ENCODE measurements at regions not wholly inside any gene's neighbourhood (a gene's known extent, or its start where the extent isn't known, plus 50 kb on each side); places are given as distances from the start of the nearest gene placed in this dataset.

GRCh38 chr17:62892870-62893338 is 73.1 kb upstream of the TANC2 start:
- TF ChIP-seq NR2F2 (IDR thresholded peaks at IDR 0.05) (no peak), FOXA1 (IDR thresholded peaks at IDR 0.05) (no peak), EGR1 (IDR thresholded peaks at IDR 0.05; ENCODE audit: low read depth in 2 of 2) (no peak), RAD21 (IDR thresholded peaks at IDR 0.05) (no peak), JUND (IDR thresholded peaks at IDR 0.05) (no peak)
- TF ChIP-seq, protein P1, sequence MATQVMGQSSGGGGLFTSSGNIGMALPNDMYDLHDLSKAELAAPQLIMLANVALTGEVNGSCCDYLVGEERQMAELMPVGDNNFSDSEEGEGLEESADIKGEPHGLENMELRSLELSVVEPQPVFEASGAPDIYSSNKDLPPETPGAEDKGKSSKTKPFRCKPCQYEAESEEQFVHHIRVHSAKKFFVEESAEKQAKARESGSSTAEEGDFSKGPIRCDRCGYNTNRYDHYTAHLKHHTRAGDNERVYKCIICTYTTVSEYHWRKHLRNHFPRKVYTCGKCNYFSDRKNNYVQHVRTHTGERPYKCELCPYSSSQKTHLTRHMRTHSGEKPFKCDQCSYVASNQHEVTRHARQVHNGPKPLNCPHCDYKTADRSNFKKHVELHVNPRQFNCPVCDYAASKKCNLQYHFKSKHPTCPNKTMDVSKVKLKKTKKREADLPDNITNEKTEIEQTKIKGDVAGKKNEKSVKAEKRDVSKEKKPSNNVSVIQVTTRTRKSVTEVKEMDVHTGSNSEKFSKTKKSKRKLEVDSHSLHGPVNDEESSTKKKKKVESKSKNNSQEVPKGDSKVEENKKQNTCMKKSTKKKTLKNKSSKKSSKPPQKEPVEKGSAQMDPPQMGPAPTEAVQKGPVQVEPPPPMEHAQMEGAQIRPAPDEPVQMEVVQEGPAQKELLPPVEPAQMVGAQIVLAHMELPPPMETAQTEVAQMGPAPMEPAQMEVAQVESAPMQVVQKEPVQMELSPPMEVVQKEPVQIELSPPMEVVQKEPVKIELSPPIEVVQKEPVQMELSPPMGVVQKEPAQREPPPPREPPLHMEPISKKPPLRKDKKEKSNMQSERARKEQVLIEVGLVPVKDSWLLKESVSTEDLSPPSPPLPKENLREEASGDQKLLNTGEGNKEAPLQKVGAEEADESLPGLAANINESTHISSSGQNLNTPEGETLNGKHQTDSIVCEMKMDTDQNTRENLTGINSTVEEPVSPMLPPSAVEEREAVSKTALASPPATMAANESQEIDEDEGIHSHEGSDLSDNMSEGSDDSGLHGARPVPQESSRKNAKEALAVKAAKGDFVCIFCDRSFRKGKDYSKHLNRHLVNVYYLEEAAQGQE (IDR thresholded peaks at IDR 0.05) = no peak
- Histone ChIP-seq H3K9me3 (ENCODE audit: control insufficient read depth in 4 of 4, low read length in 3 of 4) (no peaks in the 10 kb centered on the region), H3K36me3 (ENCODE audit: control insufficient read depth in 4 of 4, insufficient read depth in 3 of 4, low read depth in 1 of 4, low read length in 3 of 4) (no peaks in the 10 kb centered on the region), H3K27ac (ENCODE audit: low read depth in 1 of 2, low read length in 2 of 2) (no peak overlapping the region), H3K9ac (ENCODE audit: low read depth in 1 of 2, low read length in 2 of 2) (no peak overlapping the region), H3K4me1 (ENCODE audit: control insufficient read depth in 4 of 4, insufficient read depth in 4 of 4, low read length in 3 of 4) (peaks cover 0 to 3% (median 0%) of the 10 kb centered on the region in 4 donors), H3K4me3 (ENCODE audit: low read depth in 1 of 3, low read length in 3 of 3) (no peak overlapping the region), H3K27me3 (ENCODE audit: control insufficient read depth in 4 of 4, insufficient read depth in 4 of 4, low read length in 3 of 4) (peaks cover 0 to 6% (median 0%) of the 10 kb centered on the region in 4 donors)
- WGBS = 55% methylated on average over 4 of the region's 4 CpGs
- no peak for DNase-seq (ENCODE audit: low spot score)

GRCh38 chr17:62892061-62892675 is 73.9 kb upstream of the TANC2 start:
- H3K9me3 ChIP-seq (ENCODE audit: control insufficient read depth in 4 of 4, low read length in 3 of 4) = no peaks in the 10 kb centered on the region
- no peak overlapping the region for H3K4me3 ChIP-seq (ENCODE audit: low read depth in 1 of 3, low read length in 3 of 3)
- no peak for DNase-seq (ENCODE audit: low spot score)
- H3K27me3 ChIP-seq (ENCODE audit: control insufficient read depth in 4 of 4, insufficient read depth in 4 of 4, low read length in 3 of 4) = peaks cover 0 to 6% (median 0%) of the 10 kb centered on the region in 4 donors
- TF ChIP-seq FOXA1 (IDR thresholded peaks at IDR 0.05) (no peak), ATF3 (IDR thresholded peaks at IDR 0.05) (no peak)
- 59% methylated on average over 3 of the region's 3 CpGs for WGBS
- no peak overlapping the region for H3K27ac ChIP-seq (ENCODE audit: low read depth in 1 of 2, low read length in 2 of 2)
- H3K4me1 ChIP-seq (ENCODE audit: control insufficient read depth in 4 of 4, insufficient read depth in 4 of 4, low read length in 3 of 4) = peaks cover 0 to 3% (median 0%) of the 10 kb centered on the region in 4 donors
- H3K9ac ChIP-seq (ENCODE audit: low read depth in 1 of 2, low read length in 2 of 2) = no peak overlapping the region
- H3K36me3 ChIP-seq (ENCODE audit: control insufficient read depth in 4 of 4, insufficient read depth in 3 of 4, low read depth in 1 of 4, low read length in 3 of 4) = no peaks in the 10 kb centered on the region

DNA sequence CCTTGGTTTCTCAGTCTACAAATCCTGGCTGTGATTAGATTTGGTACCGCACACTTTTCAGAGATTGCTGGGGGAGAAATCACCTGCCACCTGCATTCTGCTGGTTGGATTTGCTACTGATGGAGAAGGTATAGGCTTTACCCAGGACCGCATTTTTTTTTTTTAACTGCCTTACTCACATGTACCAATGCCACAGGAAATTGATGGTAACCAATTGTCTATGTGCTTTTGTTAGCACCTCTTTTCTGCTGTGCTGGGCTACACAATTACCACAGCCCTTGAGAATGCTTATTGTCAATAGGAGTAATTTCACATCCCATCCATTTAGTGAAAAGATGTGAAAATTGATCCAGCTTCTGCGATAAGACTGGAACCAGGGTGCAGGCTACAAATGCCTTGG is 74.4 kb upstream of the TANC2 start:
- Histone ChIP-seq H3K27me3 (ENCODE audit: control insufficient read depth in 4 of 4, insufficient read depth in 4 of 4, low read length in 3 of 4) (peaks cover 0 to 6% (median 0%) of the 10 kb centered on the region in 4 donors), H3K9ac (ENCODE audit: low read depth in 1 of 2, low read length in 2 of 2) (no peak overlapping the region), H3K4me1 (ENCODE audit: control insufficient read depth in 4 of 4, insufficient read depth in 4 of 4, low read length in 3 of 4) (peaks cover 0 to 3% (median 0%) of the 10 kb centered on the region in 4 donors), H3K4me3 (ENCODE audit: low read depth in 1 of 3, low read length in 3 of 3) (no peak overlapping the region), H3K27ac (ENCODE audit: low read depth in 1 of 2, low read length in 2 of 2) (no peak overlapping the region), H3K36me3 (ENCODE audit: control insufficient read depth in 4 of 4, insufficient read depth in 3 of 4, low read depth in 1 of 4, low read length in 3 of 4) (no peaks in the 10 kb centered on the region), H3K9me3 (ENCODE audit: control insufficient read depth in 4 of 4, low read length in 3 of 4) (no peaks in the 10 kb centered on the region)
- no peak for TF ChIP-seq FOXA2 (IDR thresholded peaks at IDR 0.05)
- no peak for TF ChIP-seq GABPA (IDR thresholded peaks at IDR 0.05 in 1 of 2, conservative IDR thresholded peaks at IDR 0.05 in 1 of 2)
- TF ChIP-seq RXRA (IDR thresholded peaks at IDR 0.05) = no peak
- no peak for TF ChIP-seq SP1 (IDR thresholded peaks at IDR 0.05)
- TF ChIP-seq RAD21 (IDR thresholded peaks at IDR 0.05) = no peak
- TF ChIP-seq JUND (IDR thresholded peaks at IDR 0.05) = no peak
- no peak for TF ChIP-seq EGR1 (IDR thresholded peaks at IDR 0.05; ENCODE audit: low read depth in 2 of 2)
- no peak for TF ChIP-seq TAF1 (conservative IDR thresholded peaks at IDR 0.05)
- no peak for TF ChIP-seq ZBTB33 (IDR thresholded peaks at IDR 0.05)
- no peak for TF ChIP-seq FOXA1 (IDR thresholded peaks at IDR 0.05)
- no peak for DNase-seq (ENCODE audit: low spot score)
- WGBS = 93% methylated on average over 3 of the region's 3 CpGs
